ENCODE measurements at regions not wholly inside any gene's neighbourhood (a gene's known extent, or its start where the extent isn't known, plus 50 kb on each side); places are given as distances from the start of the nearest gene placed in this dataset.

DNA sequence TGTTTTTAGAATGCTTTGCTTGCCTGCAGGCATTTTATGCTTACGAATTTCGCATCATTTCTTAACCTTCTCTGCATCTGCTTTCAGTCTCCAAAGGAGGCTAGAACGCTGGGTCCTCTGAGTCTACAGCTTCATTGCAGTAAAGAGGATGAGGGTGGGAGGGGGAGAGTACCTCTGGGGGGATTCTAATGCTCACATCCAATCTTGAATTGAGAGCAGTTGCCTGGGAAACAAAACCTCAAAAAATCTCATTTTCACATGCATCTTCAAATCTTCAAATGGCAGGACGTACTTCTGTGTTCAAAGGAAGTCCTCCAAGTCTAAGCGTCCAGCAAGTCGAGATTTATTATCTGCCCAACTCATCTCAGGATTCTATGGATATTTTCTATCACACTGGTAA is 100.7 kb upstream of the PRKCQ start:
- no peak for TF ChIP-seq EP300 (IDR thresholded peaks at IDR 0.05; ENCODE audit: low read depth)
- TF ChIP-seq, protein P1, sequence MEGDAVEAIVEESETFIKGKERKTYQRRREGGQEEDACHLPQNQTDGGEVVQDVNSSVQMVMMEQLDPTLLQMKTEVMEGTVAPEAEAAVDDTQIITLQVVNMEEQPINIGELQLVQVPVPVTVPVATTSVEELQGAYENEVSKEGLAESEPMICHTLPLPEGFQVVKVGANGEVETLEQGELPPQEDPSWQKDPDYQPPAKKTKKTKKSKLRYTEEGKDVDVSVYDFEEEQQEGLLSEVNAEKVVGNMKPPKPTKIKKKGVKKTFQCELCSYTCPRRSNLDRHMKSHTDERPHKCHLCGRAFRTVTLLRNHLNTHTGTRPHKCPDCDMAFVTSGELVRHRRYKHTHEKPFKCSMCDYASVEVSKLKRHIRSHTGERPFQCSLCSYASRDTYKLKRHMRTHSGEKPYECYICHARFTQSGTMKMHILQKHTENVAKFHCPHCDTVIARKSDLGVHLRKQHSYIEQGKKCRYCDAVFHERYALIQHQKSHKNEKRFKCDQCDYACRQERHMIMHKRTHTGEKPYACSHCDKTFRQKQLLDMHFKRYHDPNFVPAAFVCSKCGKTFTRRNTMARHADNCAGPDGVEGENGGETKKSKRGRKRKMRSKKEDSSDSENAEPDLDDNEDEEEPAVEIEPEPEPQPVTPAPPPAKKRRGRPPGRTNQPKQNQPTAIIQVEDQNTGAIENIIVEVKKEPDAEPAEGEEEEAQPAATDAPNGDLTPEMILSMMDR (IDR thresholded peaks at IDR 0.05), result no peak
- no peak for TF ChIP-seq POLR2AphosphoS5 (IDR thresholded peaks at IDR 0.05)
- TF ChIP-seq POLR2A (IDR thresholded peaks at IDR 0.05), result no peak

Data from transverse colon (tissue), 4 donors.